ENCODE measurements at regions not wholly inside any gene's neighbourhood (a gene's known extent, or its start where the extent isn't known, plus 50 kb on each side); places are given as distances from the start of the nearest gene placed in this dataset.

- no peak for DNase-seq (ENCODE audit: low spot score)
Observed at GRCh38 chr2:16330982-16331381, 334.7 kb downstream of the CYRIA start.

GRCh38 chr2:16330571-16330970, 335.1 kb downstream of the CYRIA start:
- no peak for DNase-seq (ENCODE audit: low spot score)

GRCh38 chr2:16330012-16330411, 335.6 kb downstream of the CYRIA start:
- no peak for DNase-seq (ENCODE audit: low spot score)

- DNase-seq (ENCODE audit: low spot score), result no peak
Observed at GRCh38 chr2:16329421-16329820, 336.2 kb downstream of the CYRIA start.

GRCh38 chr2:16328521-16329190, 337.0 kb downstream of the CYRIA start:
- DNase-seq (ENCODE audit: low spot score), result no peak

- DNase-seq (ENCODE audit: low spot score), result no peak
Observed at GRCh38 chr2:16327326-16327725, 338.3 kb downstream of the CYRIA start.

- no peak for DNase-seq (ENCODE audit: low spot score)
Observed at GRCh38 chr2:16326711-16327300, 338.8 kb downstream of the CYRIA start.

- no peak for DNase-seq (ENCODE audit: low spot score)
Observed at GRCh38 chr2:16325976-16326510, 339.6 kb downstream of the CYRIA start.

GRCh38 chr2:16325016-16325975, 340.3 kb downstream of the CYRIA start:
- no peak for DNase-seq (ENCODE audit: low spot score)

- DNase-seq (ENCODE audit: low spot score), result no peak
Observed at GRCh38 chr2:16324544-16324937, 341.1 kb downstream of the CYRIA start.

- no peak for DNase-seq (ENCODE audit: low spot score)
Observed at GRCh38 chr2:16323551-16324543, 341.8 kb downstream of the CYRIA start.

GRCh38 chr2:16323126-16323520, 342.5 kb downstream of the CYRIA start:
- DNase-seq (ENCODE audit: low spot score), result no peak

- no peak for DNase-seq (ENCODE audit: low spot score)
Observed at GRCh38 chr2:16322308-16323125, 343.1 kb downstream of the CYRIA start.

- DNase-seq (ENCODE audit: low spot score), result no peak
Observed at GRCh38 chr2:16321872-16322271, 343.8 kb downstream of the CYRIA start.

GRCh38 chr2:16321256-16321655, 344.4 kb downstream of the CYRIA start:
- no peak for DNase-seq (ENCODE audit: low spot score)

GRCh38 chr2:16320716-16321115, 344.9 kb downstream of the CYRIA start:
- no peak for DNase-seq (ENCODE audit: low spot score)

GRCh38 chr2:16319551-16320121, 346.0 kb downstream of the CYRIA start:
- DNase-seq (ENCODE audit: low spot score), result no peak

- no peak for DNase-seq (ENCODE audit: low spot score)
Observed at GRCh38 chr2:16318474-16319195, 347.0 kb downstream of the CYRIA start.

- no peak for DNase-seq (ENCODE audit: low spot score)
Observed at GRCh38 chr2:16318051-16318450, 347.6 kb downstream of the CYRIA start.
